ES-I3 (cell line): ENCODE measurements at regions not wholly inside any gene's neighbourhood (a gene's known extent, or its start where the extent isn't known, plus 50 kb on each side); places are given as distances from the start of the nearest gene placed in this dataset.

Experiments used
- H3K36me3 ChIP-seq: 2 replicates; pipeline ENCODE4 v1.6.1; 2013; ENCODE audit warnings: mild to moderate bottlenecking, low read length, control low read depth, moderate library complexity; ENCODE audit not compliant: insufficient read depth
- H3K4me1 ChIP-seq: 2 replicates; pipeline ENCODE4 v1.6.1; 2013; ENCODE audit warnings: mild to moderate bottlenecking, control low read depth, low read length; ENCODE audit not compliant: insufficient read depth
- H3K9ac ChIP-seq: 2 replicates; pipeline ENCODE4 v1.6.1; 2013; ENCODE audit warnings: low read depth, mild to moderate bottlenecking, low read length, moderate library complexity
- H3K9me3 ChIP-seq: 2 replicates; pipeline ENCODE4 v1.6.1; 2013; ENCODE audit warnings: mild to moderate bottlenecking, low read length, moderate library complexity; ENCODE audit not compliant: control insufficient read depth, insufficient read depth

GRCh38 chr2:56476509-56477071 lies 292.8 kb downstream of the CCDC85A start:
- H3K4me1 ChIP-seq: peaks cover 4% of the 10 kb centered on the region; the same call in 1 of the 2 replicates
- H3K9ac ChIP-seq: no peak overlapping the region
- H3K36me3 ChIP-seq: no peaks in the 10 kb centered on the region
- H3K9me3 ChIP-seq: no peaks in the 10 kb centered on the region; the same call in 1 of the 2 replicates

GRCh38 chr2:56478027-56478426 lies 294.2 kb downstream of the CCDC85A start:
- H3K9me3 ChIP-seq: no peaks in the 10 kb centered on the region; the same call in 1 of the 2 replicates
- no peak overlapping the region for H3K9ac ChIP-seq
- H3K36me3 ChIP-seq: no peaks in the 10 kb centered on the region
- H3K4me1 ChIP-seq: peaks cover 4% of the 10 kb centered on the region; the same call in 1 of the 2 replicates

GRCh38 chr2:56483081-56483480 lies 299.3 kb downstream of the CCDC85A start:
- Histone ChIP-seq H3K4me1 (no peaks in the 10 kb centered on the region), H3K9me3 (no peaks in the 10 kb centered on the region), H3K36me3 (no peaks in the 10 kb centered on the region), H3K9ac (no peak overlapping the region)

GRCh38 chr2:56484906-56485305 lies 301.1 kb downstream of the CCDC85A start:
- no peaks in the 10 kb centered on the region for H3K9me3 ChIP-seq
- H3K4me1 ChIP-seq: no peaks in the 10 kb centered on the region
- H3K9ac ChIP-seq: no peak overlapping the region
- no peaks in the 10 kb centered on the region for H3K36me3 ChIP-seq

GRCh38 chr2:56500317-56500716 lies 316.5 kb downstream of the CCDC85A start:
- no peaks in the 10 kb centered on the region for H3K9me3 ChIP-seq
- H3K9ac ChIP-seq: no peak overlapping the region
- no peaks in the 10 kb centered on the region for H3K4me1 ChIP-seq
- H3K36me3 ChIP-seq: no peaks in the 10 kb centered on the region

- H3K9me3 ChIP-seq: no peaks in the 10 kb centered on the region
- H3K9ac ChIP-seq: no peak overlapping the region
- no peaks in the 10 kb centered on the region for H3K4me1 ChIP-seq
- no peaks in the 10 kb centered on the region for H3K36me3 ChIP-seq
Measured at GRCh38 chr2:56502616-56503015, 318.8 kb downstream of the CCDC85A start.

GRCh38 chr2:56505885-56506284 lies 322.1 kb downstream of the CCDC85A start:
- no peak overlapping the region for H3K9ac ChIP-seq

GRCh38 chr2:56508662-56509061 lies 324.9 kb downstream of the CCDC85A start:
- no peaks in the 10 kb centered on the region for H3K36me3 ChIP-seq
- no peaks in the 10 kb centered on the region for H3K4me1 ChIP-seq
- no peak overlapping the region for H3K9ac ChIP-seq

More at GRCh38 chr2:56505885-56506284, 322.1 kb downstream of the CCDC85A start:
- H3K9me3 ChIP-seq: no peaks in the 10 kb centered on the region
- no peaks in the 10 kb centered on the region for H3K4me1 ChIP-seq
- H3K36me3 ChIP-seq: no peaks in the 10 kb centered on the region

GRCh38 chr2:56510610-56511009 lies 326.8 kb downstream of the CCDC85A start:
- no peak overlapping the region for H3K9ac ChIP-seq
- no peaks in the 10 kb centered on the region for H3K4me1 ChIP-seq
- no peaks in the 10 kb centered on the region for H3K36me3 ChIP-seq
- no peaks in the 10 kb centered on the region for H3K9me3 ChIP-seq

More at GRCh38 chr2:56508662-56509061, 324.9 kb downstream of the CCDC85A start:
- H3K9me3 ChIP-seq: no peaks in the 10 kb centered on the region

- Histone ChIP-seq H3K4me1 (no peaks in the 10 kb centered on the region), H3K36me3 (no peaks in the 10 kb centered on the region), H3K9ac (no peak overlapping the region), H3K9me3 (no peaks in the 10 kb centered on the region)
Measured at GRCh38 chr2:56515399-56515798, 331.6 kb downstream of the CCDC85A start.

GRCh38 chr2:56519806-56520205 lies 336.0 kb downstream of the CCDC85A start:
- peaks cover 2% of the 10 kb centered on the region; the same call in 1 of the 2 replicates for H3K4me1 ChIP-seq
- no peaks in the 10 kb centered on the region for H3K36me3 ChIP-seq
- H3K9me3 ChIP-seq: no peaks in the 10 kb centered on the region
- no peak overlapping the region for H3K9ac ChIP-seq

- Histone ChIP-seq H3K9me3 (no peaks in the 10 kb centered on the region), H3K4me1 (peaks cover 2% of the 10 kb centered on the region; the same call in 1 of the 2 replicates), H3K36me3 (no peaks in the 10 kb centered on the region), H3K9ac (no peak overlapping the region)
Measured at GRCh38 chr2:56522605-56523089, 338.9 kb downstream of the CCDC85A start.

- H3K9ac ChIP-seq: no peak overlapping the region
- H3K36me3 ChIP-seq: no peaks in the 10 kb centered on the region
- H3K4me1 ChIP-seq: peaks cover 2% of the 10 kb centered on the region; the same call in 1 of the 2 replicates
- no peaks in the 10 kb centered on the region for H3K9me3 ChIP-seq
Measured at GRCh38 chr2:56523816-56524215, 340.0 kb downstream of the CCDC85A start.

- Histone ChIP-seq H3K9ac (no peak overlapping the region), H3K4me1 (no peaks in the 10 kb centered on the region), H3K36me3 (no peaks in the 10 kb centered on the region)
Measured at GRCh38 chr2:56531668-56532420, 348.1 kb downstream of the CCDC85A start.

GRCh38 chr2:56534321-56534720 lies 350.5 kb downstream of the CCDC85A start:
- no peak overlapping the region for H3K9ac ChIP-seq
- no peaks in the 10 kb centered on the region for H3K4me1 ChIP-seq
- no peaks in the 10 kb centered on the region for H3K36me3 ChIP-seq
- H3K9me3 ChIP-seq: no peaks in the 10 kb centered on the region; the same call in 1 of the 2 replicates

More at GRCh38 chr2:56531668-56532420, 348.1 kb downstream of the CCDC85A start:
- no peaks in the 10 kb centered on the region; the same call in 1 of the 2 replicates for H3K9me3 ChIP-seq
